HS-5 (cell line): ENCODE measurements at regions not wholly inside any gene's neighbourhood (a gene's known extent, or its start where the extent isn't known, plus 50 kb on each side); places are given as distances from the start of the nearest gene placed in this dataset.
"Not testable (repeated sequence)": the region's sequence is repeated elsewhere in the genome, so short reads cannot be mapped to it uniquely, and the experiment has no call there.

Experiments used
- DNase-seq: peaks from one replicate; pipeline ENCODE4 v3.0.0-alpha.2; 2012; ENCODE audit warnings: low read depth

DNA sequence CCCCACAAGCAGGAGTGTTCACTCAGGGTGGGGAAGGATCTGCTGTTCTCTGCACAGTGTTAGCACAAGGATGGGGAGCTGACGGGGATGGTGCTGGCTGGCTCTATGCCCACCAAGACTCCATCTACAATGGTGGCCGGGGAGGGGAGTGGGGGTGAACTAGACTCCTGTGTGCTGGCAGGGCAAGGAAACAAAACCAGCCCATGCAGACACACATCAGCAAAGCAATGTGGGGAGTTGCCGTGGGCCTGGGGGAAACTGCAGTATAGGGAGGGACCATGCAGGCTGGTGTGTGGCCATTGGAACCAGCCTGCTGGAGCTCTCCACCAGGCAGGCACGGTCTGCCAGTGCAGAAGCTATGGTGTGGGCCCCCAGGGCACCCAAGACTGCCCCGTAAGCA lies 195.1 kb downstream of the PWWP3B start:
- no peak for DNase-seq

DNA sequence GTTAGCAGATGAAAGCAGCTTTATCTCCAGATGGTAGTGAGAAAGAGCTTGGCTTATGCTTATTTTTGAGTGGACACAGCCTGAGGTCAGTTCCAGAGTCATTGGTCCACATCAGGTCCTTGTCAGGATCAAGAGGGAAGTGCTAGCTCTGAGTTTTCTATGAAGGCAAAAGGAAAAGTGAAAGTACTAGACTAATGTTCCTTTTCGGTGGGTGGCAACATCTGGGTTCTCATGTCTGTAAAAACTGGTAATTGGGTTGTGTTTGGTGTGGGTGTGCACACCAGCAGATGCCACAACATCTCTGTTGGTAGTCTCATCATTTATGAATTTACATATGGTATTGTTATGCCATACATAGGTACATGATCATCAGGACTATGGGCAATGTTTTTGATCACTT lies 210.5 kb downstream of the PWWP3B start:
- DNase-seq, result no peak

DNA sequence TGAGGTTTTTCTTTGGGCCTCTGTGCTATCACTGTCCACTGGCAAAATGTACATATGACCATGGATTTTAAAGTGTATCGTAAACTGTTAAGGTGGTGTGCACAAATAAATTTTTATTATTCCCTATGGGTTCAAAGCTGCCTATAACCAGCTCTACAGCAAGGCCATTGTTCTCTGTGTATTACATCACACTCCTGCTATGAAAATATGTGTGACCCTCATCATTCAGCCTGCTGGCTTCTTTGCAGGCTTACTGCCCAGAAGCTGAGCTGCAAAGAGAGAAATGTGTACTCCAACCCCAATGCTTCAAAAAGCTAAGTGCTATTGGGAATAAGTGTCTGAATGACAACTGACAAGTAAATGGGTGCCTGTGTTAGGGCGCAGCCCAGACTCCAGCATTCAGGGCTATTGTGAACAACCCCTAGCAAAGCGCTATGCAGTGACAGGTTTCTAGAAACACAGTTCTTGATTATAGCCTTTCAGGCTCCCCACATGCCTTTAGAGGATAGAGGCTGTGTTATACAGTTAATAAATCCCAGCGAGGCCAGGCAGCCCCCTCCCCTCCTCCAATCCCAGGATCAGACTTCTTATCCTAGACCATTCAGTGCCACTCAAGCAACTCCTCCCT lies 220.4 kb upstream of the RADX start:
- DNase-seq, result no peak

DNA sequence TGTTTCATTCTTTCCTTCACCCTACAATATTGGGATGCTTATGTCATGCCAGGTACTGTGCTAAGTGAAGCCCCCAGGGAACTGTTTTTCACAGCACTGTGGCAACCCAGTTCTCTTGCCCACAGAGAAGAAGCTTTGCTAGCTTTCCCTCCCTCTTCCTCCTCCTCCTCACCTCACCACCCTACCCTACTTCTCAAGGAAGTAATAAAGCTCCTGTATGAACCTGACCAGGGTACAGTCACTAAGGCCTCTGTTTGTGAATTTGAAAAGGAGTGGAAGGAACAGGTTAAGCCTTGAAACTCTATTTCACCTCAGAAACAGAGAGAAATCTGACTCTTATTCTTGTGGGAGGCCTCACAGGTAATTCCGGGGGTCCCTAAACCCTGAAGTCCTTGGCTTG lies 219.4 kb upstream of the RADX start:
- DNase-seq, result no peak

DNA sequence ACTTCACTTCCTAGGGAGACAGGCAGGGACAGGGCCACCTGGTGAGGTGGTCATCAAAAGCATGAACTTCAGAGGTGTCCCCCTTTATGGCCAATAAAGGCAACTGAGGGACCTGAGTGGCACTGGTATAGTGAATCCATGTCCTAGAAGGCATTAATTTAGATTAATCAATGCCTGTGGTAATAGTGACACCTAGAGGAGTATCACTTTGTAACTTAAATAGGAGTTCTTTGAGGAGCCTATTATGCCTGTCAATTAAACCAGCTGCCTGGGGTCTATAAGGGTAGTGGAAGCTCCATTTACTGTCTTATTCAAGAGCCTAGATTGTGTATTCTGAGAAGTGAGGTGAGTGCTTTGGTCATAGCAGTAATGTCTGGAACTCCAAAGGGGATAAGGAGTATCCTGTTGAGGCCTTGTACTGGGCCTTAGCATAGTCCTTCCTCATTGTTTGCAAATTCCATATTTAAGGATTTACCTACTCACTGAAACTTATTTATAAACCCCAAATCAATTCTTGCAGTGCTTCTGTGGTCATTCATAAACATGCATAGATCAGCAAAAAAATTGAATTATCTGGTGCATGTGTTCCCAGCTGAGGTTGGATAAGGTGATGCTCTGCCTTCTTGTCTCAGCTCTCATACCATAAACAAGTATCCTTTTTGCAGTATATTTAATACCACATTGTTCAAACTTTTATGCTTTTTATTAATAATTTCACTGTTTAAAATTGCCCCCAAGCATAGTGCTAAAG lies 213.8 kb upstream of the RADX start:
- no peak for DNase-seq

DNA sequence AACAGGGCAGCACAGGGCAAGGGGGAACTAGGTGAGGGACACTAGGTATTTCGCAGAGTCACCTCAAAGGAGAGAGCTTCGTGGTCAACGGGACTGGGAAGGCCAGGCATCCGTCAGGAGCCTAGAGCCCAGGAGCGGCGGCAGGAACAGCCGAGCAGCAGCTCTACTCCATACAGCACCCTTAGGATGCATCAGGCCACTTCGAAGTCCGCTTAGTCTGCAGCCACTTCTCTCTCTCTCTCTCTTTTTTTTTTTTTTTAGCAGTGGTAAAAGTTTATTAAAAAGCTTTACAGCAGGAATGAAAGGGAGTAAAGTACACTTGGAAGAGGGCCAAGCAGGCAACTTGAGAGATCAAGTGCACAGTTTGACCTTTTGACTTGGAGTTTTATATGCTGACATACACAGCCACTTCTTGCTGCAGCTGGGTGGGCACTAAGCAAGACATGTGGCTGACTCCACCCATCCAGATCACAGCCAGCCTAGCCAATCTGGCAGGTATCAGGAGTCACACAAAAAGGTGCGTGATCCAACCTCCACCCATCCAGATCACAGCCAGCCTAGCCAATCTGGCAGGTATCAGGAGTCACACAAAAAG lies 209.7 kb upstream of the RADX start:
- no peak for DNase-seq

DNA sequence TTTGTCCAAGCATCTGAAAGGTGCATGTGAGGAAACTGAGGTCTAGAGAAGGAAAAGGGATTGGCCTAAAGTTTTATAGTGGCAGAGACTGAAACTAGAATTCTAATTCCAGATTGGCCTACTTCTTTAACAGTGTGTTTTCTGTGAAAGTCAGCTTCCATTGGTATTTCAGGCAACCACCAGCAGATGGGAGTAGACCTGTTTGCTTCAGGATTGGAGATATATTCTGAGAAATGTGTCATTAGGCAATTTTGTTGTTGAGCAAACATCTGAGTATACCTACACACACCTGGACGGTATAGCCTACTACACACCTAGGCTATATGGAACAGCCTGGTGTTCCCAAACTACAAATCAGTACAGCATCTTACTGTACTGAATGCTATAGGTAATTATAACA lies 207.3 kb upstream of the RADX start:
- DNase-seq, result no peak

DNA sequence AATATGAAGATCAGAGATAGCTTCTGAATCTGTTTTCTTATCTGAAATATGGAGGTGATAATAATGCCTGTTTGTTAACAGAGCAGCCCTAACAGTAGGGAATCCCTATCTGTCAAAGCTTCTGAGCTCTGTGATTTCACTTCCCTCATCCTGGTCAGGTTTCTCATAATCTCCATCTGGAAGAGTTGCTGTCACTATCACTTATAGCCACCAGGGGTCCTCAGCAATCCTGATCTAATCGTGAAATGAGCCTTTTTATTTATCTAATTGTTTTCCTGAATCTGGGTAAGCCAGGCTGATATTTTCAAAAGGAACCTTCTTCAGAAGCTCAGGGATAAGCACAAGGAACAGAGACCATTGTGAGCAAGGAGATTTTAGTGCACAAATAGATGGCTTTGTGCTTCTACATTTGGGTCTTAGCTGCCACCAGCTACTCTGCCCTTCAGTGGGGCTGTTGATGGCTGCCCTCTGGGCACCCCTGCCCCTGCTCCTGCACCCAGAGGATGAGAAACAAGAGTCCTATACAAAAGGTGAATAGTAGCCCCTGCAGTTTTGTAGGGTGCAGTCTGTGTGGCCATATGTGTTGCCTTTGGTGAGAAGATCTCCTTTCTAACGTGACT lies 196.4 kb upstream of the RADX start:
- DNase-seq, result no peak

DNA sequence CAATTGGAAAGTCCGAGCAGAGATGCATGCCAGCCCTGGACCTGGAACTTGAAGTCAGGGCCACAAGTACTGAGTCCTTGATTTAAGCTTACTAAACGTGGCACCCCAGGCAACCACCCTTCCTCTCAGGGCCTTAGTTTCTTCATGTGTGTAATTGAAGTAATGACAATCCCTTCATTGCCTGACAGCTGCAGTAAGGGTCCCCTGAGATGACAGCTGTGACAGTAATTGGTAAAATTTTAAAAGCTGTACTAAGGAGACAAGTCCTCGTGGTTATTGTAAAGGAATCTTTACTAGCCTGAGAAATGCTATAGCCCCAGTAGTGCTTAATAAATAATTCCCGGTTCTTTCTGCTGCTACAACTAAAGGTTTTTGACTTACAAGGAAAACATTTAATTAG lies 175.1 kb upstream of the RADX start:
- DNase-seq, result no peak

DNA sequence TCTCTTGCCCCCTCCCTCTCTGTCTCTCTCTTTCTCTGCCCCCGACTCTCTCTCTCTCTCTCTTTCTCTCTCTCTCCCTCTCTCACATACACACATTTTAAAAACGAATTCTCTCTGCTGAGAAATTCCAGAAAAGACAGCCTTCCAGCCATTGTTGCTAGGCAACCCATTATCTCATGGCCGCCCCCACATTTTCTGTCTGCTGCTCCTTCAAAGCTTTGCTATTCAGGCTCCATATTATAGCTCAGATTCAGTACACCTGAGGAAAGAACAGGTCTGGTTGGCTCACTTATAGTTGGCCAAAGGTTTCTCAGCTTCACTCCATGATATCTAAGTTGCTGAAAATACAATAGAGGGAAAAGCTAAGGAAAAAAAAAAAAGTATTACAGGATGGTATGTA lies 174.4 kb upstream of the RADX start:
- no peak for DNase-seq

DNA sequence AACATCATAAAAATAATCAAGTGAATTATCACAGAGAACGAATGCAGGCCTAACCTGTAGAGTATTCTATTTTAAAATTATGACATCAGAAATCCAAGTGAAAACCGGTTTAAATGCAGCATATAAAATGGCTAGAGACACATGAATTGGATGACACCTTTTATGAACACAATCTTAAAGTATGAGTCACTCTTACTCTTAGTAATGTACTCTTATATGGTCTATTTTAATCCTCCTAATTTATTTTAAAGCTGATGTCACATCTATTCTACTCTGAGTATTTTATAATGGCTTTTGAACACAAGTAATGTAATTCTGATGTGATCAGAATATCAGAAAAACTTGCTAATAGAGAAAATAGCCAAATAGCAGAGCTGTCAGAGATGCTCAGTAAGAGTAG lies 161.4 kb upstream of the RADX start:
- no peak for DNase-seq

DNA sequence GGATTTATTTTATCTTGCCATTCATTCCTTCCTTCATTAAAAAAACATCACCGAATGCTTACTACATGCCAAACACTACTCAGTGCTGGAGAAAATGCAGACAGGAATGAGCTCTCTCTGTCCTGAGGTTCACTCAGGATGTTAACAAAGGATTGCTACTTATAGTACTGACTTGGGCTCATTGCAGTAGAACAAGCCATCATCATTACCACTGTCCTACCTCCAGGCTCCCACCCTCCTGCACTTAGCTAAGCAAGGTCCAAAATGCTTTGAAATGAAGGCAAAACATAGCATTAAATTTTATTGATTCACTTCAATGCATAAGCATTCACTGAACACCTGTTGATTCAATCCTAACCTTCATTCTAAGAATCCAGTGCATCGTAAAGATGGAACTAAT lies 159.8 kb upstream of the RADX start:
- no peak for DNase-seq

DNA sequence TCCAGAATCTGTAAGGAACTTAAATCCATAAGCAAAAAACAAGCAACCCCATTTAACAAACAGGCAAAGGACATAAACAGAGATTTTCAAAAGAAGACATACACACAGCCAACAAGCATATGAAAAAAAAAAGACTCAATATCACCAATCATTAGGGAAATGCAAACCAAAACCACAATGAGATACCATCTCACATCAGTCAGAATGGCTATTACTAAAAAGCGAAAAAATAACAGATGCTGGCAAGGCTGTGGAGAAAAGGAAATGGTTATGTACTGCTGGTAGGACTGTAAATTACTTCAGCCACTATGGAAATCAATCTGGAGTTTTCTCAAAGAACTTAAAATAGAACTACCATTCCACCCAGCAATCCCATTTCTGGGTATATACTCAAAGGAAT lies 156.8 kb upstream of the RADX start:
- no peak for DNase-seq

DNA sequence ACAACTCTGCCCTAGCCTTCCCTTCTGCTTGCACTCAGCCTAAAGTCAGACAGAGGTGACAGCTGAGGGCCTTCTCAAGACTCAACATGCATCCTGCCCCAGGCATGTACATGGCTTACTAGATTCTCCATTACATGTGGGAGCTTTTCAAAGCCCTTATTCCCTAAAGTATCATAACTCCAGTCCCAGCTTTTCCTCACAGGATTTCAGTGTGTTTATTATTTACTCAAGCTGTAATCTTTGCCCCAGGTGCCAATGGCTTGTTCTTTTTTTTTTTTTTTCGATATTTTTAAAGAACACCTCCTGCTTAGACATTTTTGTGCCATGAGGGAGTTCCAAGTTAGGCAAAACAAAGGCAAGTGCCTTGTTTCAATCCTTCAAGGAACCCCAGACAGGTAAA lies 154.0 kb upstream of the RADX start:
- no peak for DNase-seq

DNA sequence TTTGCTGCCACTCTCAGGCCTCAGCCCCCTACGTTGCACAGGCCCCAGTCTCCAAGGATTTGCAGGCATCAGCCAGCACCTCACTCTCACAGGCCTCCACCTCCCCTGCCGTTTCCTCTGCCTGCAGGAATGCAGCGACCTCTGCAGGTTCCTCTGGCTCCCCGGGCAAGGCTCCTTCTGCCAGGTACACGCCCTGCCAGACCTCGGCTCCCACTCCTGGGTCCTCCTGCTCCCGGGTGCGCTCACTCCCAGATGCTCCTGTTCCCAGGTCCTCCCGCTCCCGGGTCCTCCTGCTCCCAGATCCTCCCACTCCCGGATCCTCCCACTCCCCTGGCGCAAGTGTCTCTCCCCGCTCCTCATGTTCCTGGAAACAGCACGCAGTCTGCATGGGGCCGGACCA lies 144.4 kb upstream of the RADX start:
- DNase-seq, result no peak

DNA sequence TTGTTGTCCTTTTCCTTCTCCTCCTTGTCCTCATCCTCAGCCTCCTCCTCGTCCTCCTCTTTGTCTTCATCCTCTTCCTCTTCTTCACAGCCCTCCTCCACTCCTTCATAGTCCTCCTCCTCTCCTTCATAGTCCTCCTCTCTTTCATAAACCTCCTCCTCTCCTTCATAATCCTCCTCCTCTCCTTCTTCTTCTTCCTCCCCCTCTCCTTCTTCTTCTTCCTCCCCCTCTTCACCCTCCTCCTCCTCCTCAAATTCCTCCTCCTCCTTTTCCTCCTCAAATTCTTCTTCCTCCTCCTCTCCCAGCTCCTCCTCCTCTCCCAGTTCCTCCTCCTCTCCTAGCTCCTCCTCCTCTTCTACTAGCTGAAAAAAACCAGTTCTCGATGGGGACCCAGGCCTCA lies 143.8 kb upstream of the RADX start:
- no peak for DNase-seq

DNA sequence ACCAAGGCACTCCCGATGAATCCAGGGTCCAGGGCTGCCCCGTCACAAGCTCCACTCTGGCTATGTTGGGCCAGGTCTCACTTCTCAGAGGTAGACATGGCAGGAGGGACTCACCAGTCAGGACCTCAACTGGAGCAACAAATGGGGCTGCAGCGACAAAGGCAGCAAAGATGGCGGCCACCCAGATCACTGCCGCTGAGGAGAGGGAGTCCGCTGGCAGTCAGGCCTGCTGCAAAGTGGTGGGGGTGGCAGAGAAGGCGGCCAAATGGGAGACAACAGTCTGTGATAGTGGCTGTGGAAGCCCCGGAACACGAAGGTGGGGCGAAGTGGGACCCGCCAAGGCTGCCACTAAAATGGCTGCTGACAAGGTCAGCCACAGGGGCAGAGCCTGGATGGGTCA lies 143.3 kb upstream of the RADX start:
- no peak for DNase-seq

DNA sequence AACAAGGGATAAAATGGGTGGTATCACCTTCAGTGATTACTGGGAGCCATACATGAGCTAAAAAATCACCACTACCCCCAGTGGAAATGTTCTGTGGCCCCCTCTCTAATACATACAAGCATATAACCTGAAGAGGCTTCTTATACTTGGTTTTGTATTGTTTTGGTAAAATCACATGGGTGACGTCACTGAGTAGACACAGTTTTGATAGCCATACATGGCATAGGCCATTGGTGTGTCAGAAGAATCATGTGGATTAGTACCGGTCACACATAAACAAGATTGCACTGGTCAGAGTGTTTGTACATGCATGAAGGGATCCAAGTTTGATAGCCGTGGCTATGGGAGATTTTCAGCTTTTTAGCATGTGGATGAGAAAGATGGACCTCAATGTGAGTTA lies 131.9 kb upstream of the RADX start:
- no peak for DNase-seq

DNA sequence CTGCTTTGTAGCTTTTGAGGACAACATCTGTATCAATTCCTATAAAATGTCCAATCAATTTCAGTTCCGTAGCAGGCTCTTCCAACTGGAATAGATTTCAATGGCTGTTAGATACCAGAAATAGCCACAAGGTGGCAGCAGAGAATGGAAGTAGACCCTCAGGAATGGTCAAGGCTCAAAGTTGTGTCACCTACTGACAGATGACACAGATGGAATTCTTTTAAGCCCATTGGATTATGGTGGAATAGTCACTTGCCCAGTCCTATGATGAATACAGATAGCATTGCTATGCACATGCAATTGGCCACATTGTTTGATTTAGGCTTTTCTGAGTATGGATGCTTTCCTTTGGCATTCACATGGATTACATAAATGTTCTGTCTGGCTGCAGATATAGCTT lies 130.4 kb upstream of the RADX start:
- DNase-seq, result peak; percentile 22

DNA sequence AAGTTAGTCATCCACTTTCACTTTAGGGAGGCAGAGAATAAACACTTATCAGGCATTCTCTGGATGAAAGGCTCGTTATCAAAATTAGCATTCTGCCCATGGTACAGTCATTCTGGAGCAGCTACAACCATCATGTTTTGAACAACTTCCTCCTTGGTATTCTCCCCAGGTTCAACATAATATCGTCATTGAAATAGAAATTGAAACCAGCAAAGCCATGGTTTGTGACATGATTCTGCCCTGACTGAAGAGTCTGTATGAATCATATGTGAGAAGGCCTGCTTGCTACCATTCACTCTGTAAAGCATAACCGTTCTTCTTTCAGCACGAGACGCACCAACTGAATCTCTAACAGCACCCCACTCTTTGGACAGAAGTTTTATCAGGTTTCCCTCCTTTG lies 127.5 kb upstream of the RADX start:
- DNase-seq, result no peak

DNA sequence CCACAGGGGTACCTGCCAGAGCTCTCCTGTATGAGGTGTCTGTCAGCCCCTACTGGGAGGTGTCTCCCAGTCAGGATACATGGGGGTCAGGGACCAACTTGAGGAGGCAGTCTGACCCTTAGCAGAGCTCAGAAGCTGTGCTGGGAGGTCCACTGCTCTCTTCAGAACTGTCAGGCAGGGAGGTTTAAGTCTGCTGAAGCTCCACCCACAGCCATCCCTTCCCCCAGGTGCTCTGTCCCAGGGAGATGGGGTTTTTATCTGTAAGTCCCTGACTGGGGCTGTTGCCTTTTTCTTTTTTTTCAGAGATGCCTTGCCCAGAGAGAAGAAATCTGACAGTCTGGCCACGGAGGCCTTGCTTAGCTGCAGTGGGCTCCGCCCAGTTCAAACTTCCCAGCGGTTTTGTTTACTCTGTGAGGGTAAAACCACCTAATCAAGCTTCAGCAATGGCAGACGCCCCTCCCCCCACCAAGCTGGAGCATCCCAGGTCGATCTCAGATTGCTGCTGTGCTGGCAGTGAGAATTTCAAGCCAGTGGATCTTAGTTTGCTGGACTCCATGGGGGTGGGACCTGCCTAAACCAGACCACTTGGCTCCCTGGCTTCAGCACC lies 118.5 kb upstream of the RADX start:
- DNase-seq, result not testable (repeated sequence)

DNA sequence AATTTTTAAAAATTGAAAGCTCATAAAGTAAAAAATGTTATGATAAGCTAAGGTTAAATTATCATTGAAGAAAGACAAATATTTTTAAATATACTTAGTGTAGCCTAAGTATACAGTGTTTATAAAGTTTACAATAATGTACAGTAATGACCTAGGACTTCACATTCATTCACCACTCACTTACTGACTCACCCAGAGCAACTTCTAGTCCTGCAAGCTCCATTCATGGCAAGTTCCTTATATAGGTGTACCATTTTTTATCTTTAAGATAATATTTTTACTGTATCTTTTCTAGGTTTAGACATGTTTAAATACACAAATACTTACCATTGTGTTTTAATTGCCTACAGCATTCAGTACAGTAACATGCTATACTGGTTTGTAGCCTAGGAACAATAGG lies 112.3 kb upstream of the RADX start:
- no peak for DNase-seq
